IMR-90 (cell line): ENCODE measurements at regions not wholly inside any gene's neighbourhood (a gene's known extent, or its start where the extent isn't known, plus 50 kb on each side); places are given as distances from the start of the nearest gene placed in this dataset.

Experiments
- ATAC-seq: fragments of 200-7000 bp; cut with Tn5 transposase; 2 replicates; pipeline ENCODE4 v1.9.1; 2020; ENCODE audit warnings: low read depth, mild to moderate bottlenecking, moderate library complexity
- BruUV-seq: library from RNA; stranded (reverse); fragments of 400-500 nt; replicated peaks from 2 replicates; lab custom pipeline; 2021; lab: Mats Ljungman, UMichigan
- CTCF ChIA-PET: fragments of 300-600 bp; formaldehyde crosslinking; extraction: SDS; loops from one replicate; lab custom pipeline; 2021; ENCODE audit warnings: antibody characterized with exemption; lab: Yijun Ruan, JAX
- POLR2A ChIA-PET: fragments of 300-600 bp; sonication (Branson Sonifier 250); formaldehyde crosslinking; loops from one replicate; lab custom pipeline; 2022; ENCODE audit warnings: antibody characterized with exemption; ENCODE audit not compliant: unreplicated experiment; lab: Charles Lee
- DNase-seq: peaks from one replicate; pipeline ENCODE4 v3.0.0; 2013
- H2AFZ ChIP-seq: replicated peaks from 2 replicates; pipeline ENCODE3; 2013; ENCODE audit warnings: low read length, mild to moderate bottlenecking; ENCODE audit not compliant: poor library complexity
- H2AK5ac ChIP-seq: 2 replicates; pipeline ENCODE4 v1.6.1; 2013; ENCODE audit warnings: low read depth, low read length, inconsistent platforms
- H2AK9ac ChIP-seq: replicated peaks from 2 replicates; pipeline ENCODE3; 2013; ENCODE audit warnings: mild to moderate bottlenecking, low read depth, low read length, moderate library complexity; ENCODE audit not compliant: poor library complexity
- H2BK120ac ChIP-seq: 2 replicates; pipeline ENCODE4 v1.6.1; 2013; ENCODE audit warnings: low read depth, low read length, inconsistent platforms
- H2BK15ac ChIP-seq: 3 replicates; pipeline ENCODE4 v1.6.1; 2013; ENCODE audit warnings: low read depth, low read length, inconsistent platforms
- H2BK20ac ChIP-seq: 2 replicates; pipeline ENCODE4 v1.6.1; 2013; ENCODE audit warnings: low read depth, mild to moderate bottlenecking, inconsistent platforms, low read length, moderate library complexity
- H2BK5ac ChIP-seq: 2 replicates; pipeline ENCODE4 v1.6.1; 2013; ENCODE audit warnings: mild to moderate bottlenecking, low read depth, low read length, inconsistent platforms; ENCODE audit not compliant: poor library complexity, severe bottlenecking
- H3K14ac ChIP-seq: replicated peaks from 2 replicates; pipeline ENCODE4 v1.6.1; 2013; ENCODE audit warnings: low read depth, low read length, inconsistent platforms
- H3K18ac ChIP-seq: 2 replicates; pipeline ENCODE4 v1.6.1; 2013; ENCODE audit warnings: low read depth, low read length, control low read depth
- H3K23ac ChIP-seq: 2 replicates; pipeline ENCODE4 v1.6.1; 2013; ENCODE audit warnings: low read depth, low read length, inconsistent platforms
- H3K27ac ChIP-seq: 2 replicates; pipeline ENCODE4 v1.5.1; 2013; ENCODE audit warnings: mild to moderate bottlenecking, control low read depth, low read length; ENCODE audit not compliant: insufficient read depth
- H3K27me3 ChIP-seq: 2 replicates; pipeline ENCODE4 v1.6.1; 2013; ENCODE audit warnings: low read length; ENCODE audit not compliant: control insufficient read depth, insufficient read depth
- H3K36me3 ChIP-seq: 2 replicates; pipeline ENCODE4 v1.6.1; 2013; ENCODE audit warnings: low read length, mixed read lengths; ENCODE audit not compliant: control insufficient read depth, insufficient read depth
- H3K4ac ChIP-seq: 2 replicates; pipeline ENCODE4 v1.6.1; 2013; ENCODE audit warnings: low read depth, low read length, inconsistent platforms
- H3K4me1 ChIP-seq: 2 replicates; pipeline ENCODE4 v1.6.1; 2013; ENCODE audit warnings: low read length, mixed read lengths; ENCODE audit not compliant: control insufficient read depth, insufficient read depth
- H3K4me2 ChIP-seq: 2 replicates; pipeline ENCODE4 v1.6.1; 2013; ENCODE audit warnings: low read depth, mild to moderate bottlenecking, control low read depth, low read length, moderate library complexity
- H3K4me3 ChIP-seq: 2 replicates; pipeline ENCODE4 v1.5.1; 2013; ENCODE audit warnings: low read depth, mild to moderate bottlenecking, control low read depth, low read length, moderate library complexity; ENCODE audit not compliant: insufficient read depth
- H3K56ac ChIP-seq: 2 replicates; pipeline ENCODE4 v1.6.1; 2013; ENCODE audit warnings: low read length, inconsistent platforms; ENCODE audit not compliant: insufficient read depth; ENCODE audit errors: extremely low read depth
- H3K79me1 ChIP-seq, 2 experiments: 2 replicates each; pipeline ENCODE4 v1.6.1; 2013; ENCODE audit warnings: low read length in 2 of 2, inconsistent platforms in 1 of 2, low read depth in 1 of 2
- H3K9ac ChIP-seq: 2 replicates; pipeline ENCODE4 v1.6.1; 2013; ENCODE audit warnings: low read depth, low read length, control low read depth
- H3K9me1 ChIP-seq: 2 replicates; pipeline ENCODE4 v1.6.1; 2013; ENCODE audit warnings: low read length, inconsistent platforms; ENCODE audit not compliant: insufficient read depth
- H3K9me3 ChIP-seq: 2 replicates; pipeline ENCODE4 v1.6.1; 2013; ENCODE audit warnings: low read length; ENCODE audit not compliant: control insufficient read depth, insufficient read depth
- H4K20me1 ChIP-seq: 2 replicates; pipeline ENCODE4 v1.6.1; 2013; ENCODE audit warnings: low read length, inconsistent platforms; ENCODE audit not compliant: insufficient read depth
- H4K5ac ChIP-seq: 2 replicates; pipeline ENCODE4 v1.6.1; 2013; ENCODE audit warnings: mild to moderate bottlenecking, low read depth, low read length, control low read depth
- H4K8ac ChIP-seq, 2 experiments: 2 replicates each; pipeline ENCODE4 v1.6.1; 2013; ENCODE audit warnings: low read depth in 2 of 2, low read length in 2 of 2, control low read depth in 1 of 2, inconsistent platforms in 1 of 2
- H4K91ac ChIP-seq: 2 replicates; pipeline ENCODE4 v1.6.1; 2013; ENCODE audit warnings: low read depth, low read length, inconsistent platforms; ENCODE audit not compliant: insufficient read depth
- BHLHE40 ChIP-seq: fragments of 150-350 bp; IDR thresholded peaks from 2 replicates; pipeline ENCODE4 v1.6.1; 2016; ENCODE audit warnings: mild to moderate bottlenecking, low read depth, low read length
- CEBPB ChIP-seq: IDR thresholded peaks from 2 replicates; pipeline ENCODE4 v1.6.1; 2012; ENCODE audit warnings: low read depth, low read length, improper control_type of control experiment
- CHD1 ChIP-seq: IDR thresholded peaks from 2 replicates; pipeline ENCODE4 v1.6.1; 2012; ENCODE audit warnings: low read depth, low read length, improper control_type of control experiment
- FOS ChIP-seq: fragments of 150-350 bp; IDR thresholded peaks from 2 replicates; pipeline ENCODE4 v1.6.1; 2016; ENCODE audit warnings: low read depth, low read length
- MAFK ChIP-seq: IDR thresholded peaks from 2 replicates; pipeline ENCODE4 v1.6.1; 2012; ENCODE audit warnings: low read depth, low read length, improper control_type of control experiment
- MAZ ChIP-seq: IDR thresholded peaks from 2 replicates; pipeline ENCODE4 v1.6.1; 2012; ENCODE audit warnings: low read depth, mild to moderate bottlenecking, low read length, improper control_type of control experiment, moderate library complexity, borderline replicate concordance
- MXI1 ChIP-seq: IDR thresholded peaks from 2 replicates; pipeline ENCODE4 v1.6.1; 2012; ENCODE audit warnings: low read depth, mild to moderate bottlenecking, low read length, moderate library complexity, borderline replicate concordance
- NFE2L2 ChIP-seq: fragments of 150-350 bp; IDR thresholded peaks from 2 replicates; pipeline ENCODE4 v1.6.1; 2016; ENCODE audit warnings: low read depth, mild to moderate bottlenecking, low read length
- RCOR1 ChIP-seq: IDR thresholded peaks from 2 replicates; pipeline ENCODE4 v1.6.1; 2012; ENCODE audit warnings: mild to moderate bottlenecking, low read length, improper control_type of control experiment; ENCODE audit not compliant: insufficient replicate concordance
- RFX5 ChIP-seq: IDR thresholded peaks from 2 replicates; pipeline ENCODE4 v1.8.0; 2012; ENCODE audit warnings: low read depth, mild to moderate bottlenecking, low read length, moderate library complexity
- SMC3 ChIP-seq: fragments of 150-350 bp; IDR thresholded peaks from 2 replicates; pipeline ENCODE4 v1.6.1; 2016; ENCODE audit warnings: low read depth, mild to moderate bottlenecking, antibody characterized with exemption, low read length, moderate library complexity
- WGBS, 2 experiments: methylation state at CpG; one replicate each; pipeline versions ENCODE4 v1.1.5 to v1.1.7; 2013; ENCODE audit warnings: missing lambda C conversion rate in 2 of 2; ENCODE audit not compliant: insufficient read length in 1 of 2; ENCODE audit errors: extremely low coverage in 2 of 2; 5-methylcytosine and 5-hydroxymethylcytosine counted together
- dilution Hi-C: fragments of 300-500 bp; cut with HindIII; formaldehyde crosslinking; loops from one replicate; pipeline ENCODE4 v1.14.3; 2018; ENCODE audit warnings: low sequenced_read_pairs; ENCODE audit not compliant: unreplicated experiment
- in situ Hi-C: fragments of 300-500 bp; cut with MboI; formaldehyde crosslinking; loops from 3 replicates; pipeline ENCODE4 v1.14.3; 2019; ENCODE audit warnings: low sequenced_read_pairs, inconsistent platforms, mixed read lengths
- intact Hi-C: fragments of 100-400 bp; cut with micrococcal nuclease; formaldehyde crosslinking; loops from 2 replicates; pipeline ENCODE4 v1.10.0; 2022
- TF ChIP-seq, protein P1 (sequence below): conservative IDR thresholded peaks from 2 replicates; pipeline ENCODE4 v1.5.1; 2012; ENCODE audit warnings: mild to moderate bottlenecking, low read depth, low read length, improper control_type of control experiment
- TF ChIP-seq, protein P2 (sequence below): fragments of 150-350 bp; IDR thresholded peaks from 2 replicates; pipeline ENCODE4 v1.6.1; 2017; ENCODE audit warnings: mild to moderate bottlenecking, antibody characterized with exemption, low read length, low read depth

DNA sequence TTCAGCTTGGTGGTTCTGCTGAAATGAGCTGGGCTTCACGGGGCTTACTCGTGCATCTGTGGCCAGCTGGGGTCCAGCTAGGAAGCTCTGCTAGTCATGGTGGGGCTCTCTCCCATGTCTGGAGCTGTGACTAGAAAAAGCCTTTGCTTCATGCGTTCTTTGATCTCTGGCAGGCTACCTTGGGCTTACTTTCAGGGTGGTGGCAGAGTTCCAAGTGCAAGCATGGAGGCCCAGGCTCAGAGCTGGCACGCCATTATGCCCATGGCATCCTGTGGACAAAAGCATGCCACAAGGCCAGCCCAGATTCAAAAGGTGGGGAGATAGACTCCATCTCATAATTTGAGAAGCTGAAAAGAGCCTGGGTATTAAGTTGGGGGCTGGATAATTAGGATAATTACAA is 55.4 kb upstream of the GBA3 start:
- ATAC-seq (no peak), DNase-seq (no peak)
- Histone ChIP-seq H3K23ac (no peak overlapping the region), H2AFZ (no peak overlapping the region), H3K79me1 (no peaks in the 10 kb centered on the region), H2BK20ac (no peak overlapping the region), H3K9ac (no peak overlapping the region), H3K4me1 (no peaks in the 10 kb centered on the region), H4K8ac (no peak overlapping the region), H3K27me3 (no peaks in the 10 kb centered on the region), H3K56ac (no peak overlapping the region), H2BK15ac (no peak overlapping the region), H2BK120ac (no peak overlapping the region), H2BK5ac (no peak overlapping the region), H3K9me1 (no peaks in the 10 kb centered on the region), H3K9me3 (no peaks in the 10 kb centered on the region), H4K20me1 (no peaks in the 10 kb centered on the region), H4K91ac (no peak overlapping the region), H3K4me3 (no peak overlapping the region), H3K18ac (no peak overlapping the region), H2AK5ac (no peak overlapping the region), H3K4ac (no peak overlapping the region), H3K4me2 (no peak overlapping the region), H2AK9ac (no peak overlapping the region), H4K5ac (no peak overlapping the region), H3K14ac (no peak overlapping the region), H3K27ac (no peak overlapping the region), H3K36me3 (no peaks in the 10 kb centered on the region)
- 20% methylated on average over 2 of the region's 4 CpGs; no CpG with 5 or more reads in 1 of the 2 experiments for WGBS, 2 experiments
- dilution Hi-C loops = no loop called here
- intact Hi-C loops = no loop called here
- CTCF ChIA-PET = no interaction called here
- BruUV-seq = no TSS peak
- in situ Hi-C loops = no loop called here
- POLR2A ChIA-PET = no interaction called here
- TF ChIP-seq RFX5 (no peak), FOS (no peak), SMC3 (no peak), MXI1 (no peak), BHLHE40 (no peak), CHD1 (no peak), MAZ (no peak), CEBPB (no peak), RCOR1 (no peak), NFE2L2 (no peak), MAFK (no peak)
- TF ChIP-seq, protein P1, sequence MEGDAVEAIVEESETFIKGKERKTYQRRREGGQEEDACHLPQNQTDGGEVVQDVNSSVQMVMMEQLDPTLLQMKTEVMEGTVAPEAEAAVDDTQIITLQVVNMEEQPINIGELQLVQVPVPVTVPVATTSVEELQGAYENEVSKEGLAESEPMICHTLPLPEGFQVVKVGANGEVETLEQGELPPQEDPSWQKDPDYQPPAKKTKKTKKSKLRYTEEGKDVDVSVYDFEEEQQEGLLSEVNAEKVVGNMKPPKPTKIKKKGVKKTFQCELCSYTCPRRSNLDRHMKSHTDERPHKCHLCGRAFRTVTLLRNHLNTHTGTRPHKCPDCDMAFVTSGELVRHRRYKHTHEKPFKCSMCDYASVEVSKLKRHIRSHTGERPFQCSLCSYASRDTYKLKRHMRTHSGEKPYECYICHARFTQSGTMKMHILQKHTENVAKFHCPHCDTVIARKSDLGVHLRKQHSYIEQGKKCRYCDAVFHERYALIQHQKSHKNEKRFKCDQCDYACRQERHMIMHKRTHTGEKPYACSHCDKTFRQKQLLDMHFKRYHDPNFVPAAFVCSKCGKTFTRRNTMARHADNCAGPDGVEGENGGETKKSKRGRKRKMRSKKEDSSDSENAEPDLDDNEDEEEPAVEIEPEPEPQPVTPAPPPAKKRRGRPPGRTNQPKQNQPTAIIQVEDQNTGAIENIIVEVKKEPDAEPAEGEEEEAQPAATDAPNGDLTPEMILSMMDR = no peak
- TF ChIP-seq, protein P2, sequence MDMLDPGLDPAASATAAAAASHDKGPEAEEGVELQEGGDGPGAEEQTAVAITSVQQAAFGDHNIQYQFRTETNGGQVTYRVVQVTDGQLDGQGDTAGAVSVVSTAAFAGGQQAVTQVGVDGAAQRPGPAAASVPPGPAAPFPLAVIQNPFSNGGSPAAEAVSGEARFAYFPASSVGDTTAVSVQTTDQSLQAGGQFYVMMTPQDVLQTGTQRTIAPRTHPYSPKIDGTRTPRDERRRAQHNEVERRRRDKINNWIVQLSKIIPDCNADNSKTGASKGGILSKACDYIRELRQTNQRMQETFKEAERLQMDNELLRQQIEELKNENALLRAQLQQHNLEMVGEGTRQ = no peak
